Neural cell (in vitro differentiated cells): ENCODE measurements at regions not wholly inside any gene's neighbourhood (a gene's known extent, or its start where the extent isn't known, plus 50 kb on each side); places are given as distances from the start of the nearest gene placed in this dataset.

ENCODE experiments used
- H2AFZ ChIP-seq: fragments of 200-600, 300-800 bp; sonication (generic), shearing (Covaris generic); 2 replicates; pipeline ENCODE4 v1.6.0; 2014; ENCODE audit warnings: low read depth, mild to moderate bottlenecking, antibody characterized with exemption, low read length, moderate library complexity
- H3F3A ChIP-seq: fragments of 200-600 bp; shearing (Covaris generic); 2 replicates; pipeline ENCODE4 v1.6.1; 2016; ENCODE audit warnings: mild to moderate bottlenecking, moderate library complexity, mixed read lengths, antibody characterized with exemption, low read length; ENCODE audit not compliant: insufficient read depth, poor library complexity, severe bottlenecking
- H3K27ac ChIP-seq: fragments of 200-600, 300-800 bp; sonication (generic), shearing (Covaris generic); 2 replicates; pipeline ENCODE4 v1.5.1; 2014; ENCODE audit warnings: mild to moderate bottlenecking, low read length, moderate library complexity
- H3K27me3 ChIP-seq: fragments of 300-800, 200-600 bp; sonication (generic), shearing (Covaris generic); 2 replicates; pipeline ENCODE4 v1.6.0; 2014; ENCODE audit warnings: mild to moderate bottlenecking, low read depth, low read length, moderate library complexity; ENCODE audit not compliant: insufficient read depth
- H3K36me3 ChIP-seq: fragments of 300-800, 200-600 bp; sonication (generic), shearing (Covaris generic); 2 replicates; pipeline ENCODE4 v1.5.1; 2014; ENCODE audit warnings: mild to moderate bottlenecking, antibody characterized with exemption, low read length, moderate library complexity; ENCODE audit not compliant: insufficient read depth
- H3K4me2 ChIP-seq: fragments of 300-800, 200-600 bp; sonication (generic), shearing (Covaris generic); 2 replicates; pipeline ENCODE4 v1.6.0; 2014; ENCODE audit warnings: mild to moderate bottlenecking, low read length
- H3K4me3 ChIP-seq: fragments of 300-800, 200-600 bp; sonication (generic), shearing (Covaris generic); 2 replicates; pipeline ENCODE4 v1.5.1; 2014; ENCODE audit warnings: mild to moderate bottlenecking, low read length, moderate library complexity
- H3K79me2 ChIP-seq: fragments of 200-600 bp; shearing (Covaris generic); replicated peaks from 2 replicates; pipeline ENCODE4 v1.6.0; 2014; ENCODE audit warnings: mild to moderate bottlenecking, low read length, moderate library complexity; ENCODE audit not compliant: insufficient read depth
- H3K9ac ChIP-seq: fragments of 300-800, 200-600 bp; sonication (generic), shearing (Covaris generic); 2 replicates; pipeline ENCODE4 v1.6.1; 2016; ENCODE audit warnings: mild to moderate bottlenecking, low read length, mixed read lengths
- H3K9me2 ChIP-seq: fragments of 200-600 bp; shearing (Covaris generic); 2 replicates; pipeline ENCODE4 v1.6.1; 2016; ENCODE audit warnings: mild to moderate bottlenecking, low read length, mixed read lengths; ENCODE audit not compliant: insufficient read depth
- H3K9me3 ChIP-seq: fragments of 200-600, 300-800 bp; sonication (generic), shearing (Covaris generic); 2 replicates; pipeline ENCODE4 v1.6.1; 2016; ENCODE audit warnings: mild to moderate bottlenecking, mixed run types, low read length, moderate library complexity, mixed read lengths
- H4K20me1 ChIP-seq: fragments of 200-600 bp; shearing (Covaris generic); 2 replicates; pipeline ENCODE4 v1.6.1; 2016; ENCODE audit warnings: mild to moderate bottlenecking, mixed run types; ENCODE audit not compliant: insufficient read depth
- EP300 ChIP-seq: fragments of 450-650 bp; conservative IDR thresholded peaks from 2 replicates; pipeline ENCODE4 v1.6.1; 2014; ENCODE audit warnings: antibody characterized with exemption, mild to moderate bottlenecking, moderate library complexity; ENCODE audit not compliant: poor library complexity, severe bottlenecking
- EZH2 ChIP-seq: fragments of 200-600, 300-800 bp; shearing (Covaris generic), sonication (generic); IDR thresholded peaks from 2 replicates; pipeline ENCODE4 v1.6.1; 2014; ENCODE audit warnings: antibody characterized with exemption, low read length, borderline replicate concordance, mild to moderate bottlenecking; ENCODE audit not compliant: insufficient read depth, poor library complexity, severe bottlenecking
- MXI1 ChIP-seq: fragments of 450-650 bp; conservative IDR thresholded peaks from 2 replicates; pipeline ENCODE4 v1.6.1; 2014; ENCODE audit warnings: antibody characterized with exemption, mild to moderate bottlenecking; ENCODE audit not compliant: poor library complexity, severe bottlenecking
- POLR2AphosphoS5 ChIP-seq: IDR thresholded peaks from 2 replicates; pipeline ENCODE4 v1.6.1; 2012
- RAD21 ChIP-seq: fragments of 450-650 bp; conservative IDR thresholded peaks from 2 replicates; pipeline ENCODE4 v1.6.1; 2014; ENCODE audit warnings: antibody characterized with exemption, mild to moderate bottlenecking, moderate library complexity
- SMC3 ChIP-seq: fragments of 450-650 bp; conservative IDR thresholded peaks from 2 replicates; pipeline ENCODE4 v1.6.1; 2014; ENCODE audit warnings: antibody characterized with exemption, mild to moderate bottlenecking, moderate library complexity; ENCODE audit not compliant: poor library complexity
- TAF1 ChIP-seq: IDR thresholded peaks from 2 replicates; pipeline ENCODE4 v1.6.1; 2012; ENCODE audit warnings: low read depth
- TF ChIP-seq, protein P1 (sequence below): IDR thresholded peaks from 2 replicates; pipeline ENCODE4 v1.6.1; 2012; ENCODE audit warnings: borderline replicate concordance
- TF ChIP-seq, protein P2 (sequence below): fragments of 450-650 bp; IDR thresholded peaks from 2 replicates; pipeline ENCODE4 v1.5.1; 2014; ENCODE audit warnings: antibody characterized with exemption, mild to moderate bottlenecking, moderate library complexity; ENCODE audit not compliant: poor library complexity, severe bottlenecking

DNA sequence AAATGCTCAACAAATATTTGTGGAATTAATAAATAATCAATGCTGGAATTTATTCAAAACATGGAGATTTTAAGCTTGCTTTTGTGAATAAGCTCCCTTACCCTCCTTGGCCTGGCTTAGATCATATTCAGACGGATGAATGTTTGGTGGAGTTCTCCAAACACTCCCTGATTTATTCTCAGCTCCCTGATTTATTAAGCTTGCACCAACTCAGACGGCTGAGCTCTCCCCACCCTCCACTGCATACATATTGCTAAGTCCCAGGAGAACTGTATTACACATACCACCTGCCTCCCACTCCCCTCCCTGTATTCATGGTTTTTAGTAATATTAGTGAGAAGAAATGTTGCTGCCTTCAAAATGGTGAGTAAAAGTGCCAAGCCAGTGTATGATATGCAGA, 1057.5 kb downstream of the SORCS3 start:
- TF ChIP-seq SMC3 (no peak), MXI1 (no peak), RAD21 (no peak), TAF1 (no peak), EP300 (no peak), POLR2AphosphoS5 (no peak), EZH2 (no peak)
- TF ChIP-seq, protein P1, sequence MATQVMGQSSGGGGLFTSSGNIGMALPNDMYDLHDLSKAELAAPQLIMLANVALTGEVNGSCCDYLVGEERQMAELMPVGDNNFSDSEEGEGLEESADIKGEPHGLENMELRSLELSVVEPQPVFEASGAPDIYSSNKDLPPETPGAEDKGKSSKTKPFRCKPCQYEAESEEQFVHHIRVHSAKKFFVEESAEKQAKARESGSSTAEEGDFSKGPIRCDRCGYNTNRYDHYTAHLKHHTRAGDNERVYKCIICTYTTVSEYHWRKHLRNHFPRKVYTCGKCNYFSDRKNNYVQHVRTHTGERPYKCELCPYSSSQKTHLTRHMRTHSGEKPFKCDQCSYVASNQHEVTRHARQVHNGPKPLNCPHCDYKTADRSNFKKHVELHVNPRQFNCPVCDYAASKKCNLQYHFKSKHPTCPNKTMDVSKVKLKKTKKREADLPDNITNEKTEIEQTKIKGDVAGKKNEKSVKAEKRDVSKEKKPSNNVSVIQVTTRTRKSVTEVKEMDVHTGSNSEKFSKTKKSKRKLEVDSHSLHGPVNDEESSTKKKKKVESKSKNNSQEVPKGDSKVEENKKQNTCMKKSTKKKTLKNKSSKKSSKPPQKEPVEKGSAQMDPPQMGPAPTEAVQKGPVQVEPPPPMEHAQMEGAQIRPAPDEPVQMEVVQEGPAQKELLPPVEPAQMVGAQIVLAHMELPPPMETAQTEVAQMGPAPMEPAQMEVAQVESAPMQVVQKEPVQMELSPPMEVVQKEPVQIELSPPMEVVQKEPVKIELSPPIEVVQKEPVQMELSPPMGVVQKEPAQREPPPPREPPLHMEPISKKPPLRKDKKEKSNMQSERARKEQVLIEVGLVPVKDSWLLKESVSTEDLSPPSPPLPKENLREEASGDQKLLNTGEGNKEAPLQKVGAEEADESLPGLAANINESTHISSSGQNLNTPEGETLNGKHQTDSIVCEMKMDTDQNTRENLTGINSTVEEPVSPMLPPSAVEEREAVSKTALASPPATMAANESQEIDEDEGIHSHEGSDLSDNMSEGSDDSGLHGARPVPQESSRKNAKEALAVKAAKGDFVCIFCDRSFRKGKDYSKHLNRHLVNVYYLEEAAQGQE: no peak
- TF ChIP-seq, protein P2, sequence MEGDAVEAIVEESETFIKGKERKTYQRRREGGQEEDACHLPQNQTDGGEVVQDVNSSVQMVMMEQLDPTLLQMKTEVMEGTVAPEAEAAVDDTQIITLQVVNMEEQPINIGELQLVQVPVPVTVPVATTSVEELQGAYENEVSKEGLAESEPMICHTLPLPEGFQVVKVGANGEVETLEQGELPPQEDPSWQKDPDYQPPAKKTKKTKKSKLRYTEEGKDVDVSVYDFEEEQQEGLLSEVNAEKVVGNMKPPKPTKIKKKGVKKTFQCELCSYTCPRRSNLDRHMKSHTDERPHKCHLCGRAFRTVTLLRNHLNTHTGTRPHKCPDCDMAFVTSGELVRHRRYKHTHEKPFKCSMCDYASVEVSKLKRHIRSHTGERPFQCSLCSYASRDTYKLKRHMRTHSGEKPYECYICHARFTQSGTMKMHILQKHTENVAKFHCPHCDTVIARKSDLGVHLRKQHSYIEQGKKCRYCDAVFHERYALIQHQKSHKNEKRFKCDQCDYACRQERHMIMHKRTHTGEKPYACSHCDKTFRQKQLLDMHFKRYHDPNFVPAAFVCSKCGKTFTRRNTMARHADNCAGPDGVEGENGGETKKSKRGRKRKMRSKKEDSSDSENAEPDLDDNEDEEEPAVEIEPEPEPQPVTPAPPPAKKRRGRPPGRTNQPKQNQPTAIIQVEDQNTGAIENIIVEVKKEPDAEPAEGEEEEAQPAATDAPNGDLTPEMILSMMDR: no peak
- Histone ChIP-seq H3K9me2 (no peaks in the 10 kb centered on the region), H3K9me3 (no peaks in the 10 kb centered on the region), H3K4me2 (no peak overlapping the region), H3K27ac (no peak overlapping the region), H3K79me2 (no peaks in the 10 kb centered on the region), H3K36me3 (no peaks in the 10 kb centered on the region), H3F3A (no peaks in the 10 kb centered on the region), H4K20me1 (no peaks in the 10 kb centered on the region), H3K27me3 (no peaks in the 10 kb centered on the region), H2AFZ (no peak overlapping the region), H3K9ac (no peak overlapping the region), H3K4me3 (no peak overlapping the region)

DNA sequence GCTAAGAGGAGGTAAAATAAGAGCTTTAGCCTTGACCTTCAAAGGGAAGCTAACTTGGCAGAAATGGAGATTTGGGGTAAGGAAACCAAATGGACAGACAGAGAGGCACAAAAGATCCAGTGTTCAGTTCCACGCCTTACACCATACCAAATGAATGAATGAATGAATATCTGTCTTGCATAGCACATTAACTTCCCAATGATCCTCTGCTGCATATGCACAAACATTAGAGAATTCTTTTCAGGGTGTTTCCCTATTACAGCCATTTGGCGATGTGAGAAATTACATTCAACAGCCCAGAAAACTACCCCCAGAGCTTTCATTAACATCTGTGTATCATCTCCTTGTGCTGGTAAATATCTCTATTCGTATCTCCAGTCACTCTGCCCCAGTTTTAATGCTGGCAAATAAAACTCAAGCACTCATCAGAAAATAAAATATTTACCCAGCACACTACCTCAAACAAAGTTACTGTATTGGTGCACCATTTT, 1056.2 kb downstream of the SORCS3 start:
- H3K4me2 ChIP-seq: no peak overlapping the region
- H3F3A ChIP-seq: no peaks in the 10 kb centered on the region
- H3K27me3 ChIP-seq: no peaks in the 10 kb centered on the region
- no peaks in the 10 kb centered on the region for H3K9me3 ChIP-seq
- H2AFZ ChIP-seq: no peak overlapping the region
- H3K9ac ChIP-seq: no peak overlapping the region
- no peaks in the 10 kb centered on the region for H4K20me1 ChIP-seq
- TF ChIP-seq MXI1 (no peak), TAF1 (no peak), EP300 (no peak)
- TF ChIP-seq, protein P1: no peak
- TF ChIP-seq, protein P2: no peak
- no peaks in the 10 kb centered on the region for H3K79me2 ChIP-seq
- no peaks in the 10 kb centered on the region for H3K36me3 ChIP-seq
- H3K9me2 ChIP-seq: no peaks in the 10 kb centered on the region
- no peak overlapping the region for H3K4me3 ChIP-seq
- no peak overlapping the region for H3K27ac ChIP-seq
